Heart right ventricle (tissue), 16 donors: ENCODE measurements at regions not wholly inside any gene's neighbourhood (a gene's known extent, or its start where the extent isn't known, plus 50 kb on each side); places are given as distances from the start of the nearest gene placed in this dataset.

Experiments
- ATAC-seq, 8 donors: fragments of 200-7000 bp; cut with Tn5 transposase; one replicate each; pipeline ENCODE4 v1.9.1; 2020; ENCODE audit warnings: mild to moderate bottlenecking in 8 of 8, moderate library complexity in 8 of 8, moderate number of reproducible peaks in 1 of 8
- DNase-seq, 2 donors: peaks; one replicate each; pipeline ENCODE4 v3.0.0-alpha.2; 2020
- H3K27ac ChIP-seq, 10 donors: fragments of 200-600 bp; sonication (generic) in 2 of 10; one replicate each; pipeline versions ENCODE4 v1.5.0 to v1.8.0; 2020 to 2022; ENCODE audit warnings: mild to moderate bottlenecking in 3 of 10
- H3K27me3 ChIP-seq, 7 donors: fragments of 200-600 bp; one replicate each; pipeline ENCODE4 v1.8.0; 2021 to 2022; ENCODE audit warnings: mild to moderate bottlenecking in 2 of 7
- H3K36me3 ChIP-seq, 9 donors: fragments of 200-600 bp; sonication (generic) in 1 of 9; one replicate each; pipeline versions ENCODE4 v1.5.0 to v1.8.0; 2020 to 2022; ENCODE audit warnings: mild to moderate bottlenecking in 2 of 9
- H3K4me1 ChIP-seq, 9 donors: fragments of 200-600 bp; sonication (generic) in 1 of 9; one replicate each; pipeline versions ENCODE4 v1.5.0 to v1.8.0; 2020 to 2022; ENCODE audit warnings: mild to moderate bottlenecking in 4 of 9
- H3K4me3 ChIP-seq, 10 donors: fragments of 200-600 bp; sonication (generic) in 2 of 10; one replicate each; pipeline versions ENCODE4 v1.5.0 to v1.8.0; 2020 to 2022; ENCODE audit warnings: mild to moderate bottlenecking in 7 of 10, moderate library complexity in 2 of 10
- H3K9me3 ChIP-seq, 11 donors: fragments of 200-600 bp in 10 of 11; sonication (generic) in 2 of 11; one replicate each; pipeline versions ENCODE4 v1.5.0 to v1.8.0; 2013 to 2022; ENCODE audit warnings: mild to moderate bottlenecking in 2 of 11, control low read depth in 1 of 11, moderate library complexity in 1 of 11
- WGBS, 2 donors: extraction: QIAGEN DNeasy Blood & Tissue Kit; methylation state at CpG; one replicate each; pipeline ENCODE4 v1.1.7; 2013; ENCODE audit warnings: inconsistent platforms in 1 of 2; 5-methylcytosine and 5-hydroxymethylcytosine counted together
- intact Hi-C, 10 donors: fragments of 100-400 bp; cut with DNase I; formaldehyde crosslinking; loops; one replicate each; pipeline versions ENCODE4 v1.11.1 to v1.14.2; 2022
- TF ChIP-seq, protein P1 (sequence below), 9 donors: fragments of 200-600 bp; sonication (generic) in 2 of 9; IDR thresholded peaks; one replicate each; pipeline versions ENCODE4 v1.5.0 to v1.8.0; 2021 to 2022; ENCODE audit warnings: antibody characterized with exemption in 9 of 9, mild to moderate bottlenecking in 5 of 9, moderate library complexity in 1 of 9
- donor health status: Arrhythmogenic right ventricular cardiomyopathy.
- donor health status: ischemic (EF 13 %, LVEDD 7.1; RV severe dilation, severe dysfunction).
- donor health status: healthy with polysubstance abuse.
- donor health status: DM: no; HTN: yes; CAD: no.
- donor health status: DM: no; HTN: no; CAD: no.
- donor health status: ischemic (EF 25% LVEDD 6.9; RV normal size, moderate dysfunction).
- donor health status: ischemic (EF 25% LVEDD 5.7; RV mildly dilated, moderate dysfunction).
- donor health status: healthy.
- donor health status: DM: yes; HTN: yes; CAD: no.
- donor health status: Ischemic cardiomyopathy.
- donor health status: ischemic (EF 35%, LVEDD 5.7; RV mildly dilated, moderate dysfunction).
- donor health status: nonischemic (EF 11% LVEDD 7.7; RV severe dilation, severe dysfunction).
- donor health status: DM: yes; HTN: yes; CAD: no.
- donor health status: PGD.
- donor health status: ischemic (EF 29% LVEDD 5.4; RV normal size, mild dysfunction).
- donor health status: nonischemic (EF 23%, LVEDD 6.1; RV moderate dilation, normal function).

DNA sequence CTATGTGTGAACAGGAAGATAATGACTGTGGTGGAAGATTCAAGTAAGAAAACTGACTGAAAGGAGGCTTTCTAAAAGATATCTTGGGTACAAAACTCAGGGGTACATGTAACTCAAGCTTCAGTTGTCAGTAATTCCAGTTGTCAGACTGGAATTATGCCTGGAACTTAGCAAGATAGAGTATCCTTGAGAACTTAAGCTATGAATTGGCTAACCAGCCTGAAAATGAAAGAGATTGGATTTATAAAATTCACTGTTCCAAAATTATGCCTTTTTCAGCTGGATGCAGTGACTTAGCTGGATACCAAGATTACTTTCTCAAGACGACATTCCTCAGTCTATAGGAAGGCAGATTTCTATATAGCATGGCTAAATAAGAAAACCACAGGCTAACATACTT lies 221.9 kb upstream of the ZBTB20 start:
- intact Hi-C loops: no loop called here
- no peaks in the 10 kb centered on the region for H3K4me1 ChIP-seq
- H3K27me3 ChIP-seq: no peaks in the 10 kb centered on the region
- H3K4me3 ChIP-seq: no peak overlapping the region
- 65 to 81% methylated on average over 1 of the region's 1 CpG for WGBS, 2 donors
- TF ChIP-seq, protein P1, sequence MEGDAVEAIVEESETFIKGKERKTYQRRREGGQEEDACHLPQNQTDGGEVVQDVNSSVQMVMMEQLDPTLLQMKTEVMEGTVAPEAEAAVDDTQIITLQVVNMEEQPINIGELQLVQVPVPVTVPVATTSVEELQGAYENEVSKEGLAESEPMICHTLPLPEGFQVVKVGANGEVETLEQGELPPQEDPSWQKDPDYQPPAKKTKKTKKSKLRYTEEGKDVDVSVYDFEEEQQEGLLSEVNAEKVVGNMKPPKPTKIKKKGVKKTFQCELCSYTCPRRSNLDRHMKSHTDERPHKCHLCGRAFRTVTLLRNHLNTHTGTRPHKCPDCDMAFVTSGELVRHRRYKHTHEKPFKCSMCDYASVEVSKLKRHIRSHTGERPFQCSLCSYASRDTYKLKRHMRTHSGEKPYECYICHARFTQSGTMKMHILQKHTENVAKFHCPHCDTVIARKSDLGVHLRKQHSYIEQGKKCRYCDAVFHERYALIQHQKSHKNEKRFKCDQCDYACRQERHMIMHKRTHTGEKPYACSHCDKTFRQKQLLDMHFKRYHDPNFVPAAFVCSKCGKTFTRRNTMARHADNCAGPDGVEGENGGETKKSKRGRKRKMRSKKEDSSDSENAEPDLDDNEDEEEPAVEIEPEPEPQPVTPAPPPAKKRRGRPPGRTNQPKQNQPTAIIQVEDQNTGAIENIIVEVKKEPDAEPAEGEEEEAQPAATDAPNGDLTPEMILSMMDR (IDR thresholded peaks at IDR 0.05): no peak
- no peak overlapping the region for H3K27ac ChIP-seq
- no peak for ATAC-seq
- H3K36me3 ChIP-seq: no peaks in the 10 kb centered on the region
- H3K9me3 ChIP-seq: peaks cover 0 to 4% (median 0%) of the 10 kb centered on the region in 11 donors
- no peak for DNase-seq

DNA sequence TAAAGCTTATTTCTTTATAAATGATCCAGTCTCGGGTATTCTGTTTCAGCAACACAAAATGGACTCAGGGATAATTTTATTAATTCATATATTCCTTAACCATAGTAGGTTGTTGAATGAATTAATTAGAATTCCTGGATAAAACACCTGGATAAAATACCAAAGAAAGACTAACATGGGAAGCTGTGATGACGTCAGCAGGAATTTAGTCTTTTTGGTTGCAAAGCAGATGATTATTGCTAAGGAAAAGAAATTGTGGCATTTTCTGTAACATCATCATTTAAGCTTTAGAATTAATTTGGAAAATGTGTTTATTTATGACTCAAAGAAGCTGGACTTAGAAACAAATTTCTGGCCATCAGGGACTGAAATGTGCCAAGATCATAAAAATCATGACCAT lies 228.3 kb upstream of the ZBTB20 start:
- no peak for DNase-seq
- Histone ChIP-seq H3K4me1 (no peaks in the 10 kb centered on the region), H3K9me3 (peaks cover 0 to 4% (median 0%) of the 10 kb centered on the region in 11 donors), H3K36me3 (no peaks in the 10 kb centered on the region), H3K27me3 (no peaks in the 10 kb centered on the region), H3K27ac (no peak overlapping the region), H3K4me3 (no peak overlapping the region)
- TF ChIP-seq, protein P1 (IDR thresholded peaks at IDR 0.05): no peak
- no peak for ATAC-seq
- 92 to 97% methylated on average over 2 of the region's 2 CpGs for WGBS, 2 donors
- intact Hi-C loops: no loop called here

DNA sequence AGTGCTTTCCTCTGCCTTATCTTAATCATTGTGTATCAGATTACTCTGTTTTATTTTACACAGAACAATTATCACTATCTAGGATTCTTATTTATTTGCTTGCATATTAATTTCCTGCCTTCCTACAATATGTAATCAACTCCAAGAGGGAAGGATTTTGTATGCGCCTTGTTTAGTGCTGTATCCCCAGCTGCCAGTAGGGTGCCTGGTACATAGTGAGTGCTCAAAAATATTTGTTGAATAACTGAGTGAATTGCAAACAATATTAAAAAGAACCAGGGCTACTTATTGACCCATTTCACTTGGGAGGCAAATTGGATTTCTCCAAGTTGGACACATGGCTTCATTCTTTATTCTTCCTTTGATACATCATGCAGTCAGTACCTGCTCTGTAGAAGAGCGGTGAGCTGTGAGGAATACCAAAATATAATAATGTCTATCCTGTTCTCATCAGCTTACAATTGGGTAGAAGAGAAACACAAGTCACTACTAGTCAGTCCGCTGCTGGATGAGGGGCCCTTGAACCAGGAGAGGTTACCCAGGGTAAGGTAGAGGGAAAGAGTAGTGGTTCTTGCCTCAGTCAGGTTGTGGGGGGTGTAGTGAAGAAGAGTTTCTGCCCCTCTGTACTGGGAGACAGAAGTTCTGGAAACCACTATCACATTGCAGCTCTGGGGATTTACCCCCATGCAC lies 233.9 kb upstream of the ZBTB20 start:
- Histone ChIP-seq H3K27me3 (no peaks in the 10 kb centered on the region), H3K4me3 (no peak overlapping the region), H3K27ac (peak overlapping the region in 2 of 10 donors; percentile 5 to 32), H3K9me3 (peaks cover 0 to 9% (median 0%) of the 10 kb centered on the region in 11 donors), H3K4me1 (peaks cover 0 to 13% (median 4%) of the 10 kb centered on the region in 9 donors), H3K36me3 (no peaks in the 10 kb centered on the region)
- ATAC-seq: peak; percentile 29 to 79 (median 61)
- DNase-seq: no peak
- intact Hi-C loops: loop anchor here in 1 of 10 donors (10.0 kb wide), 1 partner anchor 114 kb away; no protein-coding TSS in a partner anchor
- 81 to 86% methylated on average over 3 of the region's 3 CpGs for whole genome bisulfite sequencing, 2 donors
- TF ChIP-seq, protein P1 (IDR thresholded peaks at IDR 0.05): no peak

DNA sequence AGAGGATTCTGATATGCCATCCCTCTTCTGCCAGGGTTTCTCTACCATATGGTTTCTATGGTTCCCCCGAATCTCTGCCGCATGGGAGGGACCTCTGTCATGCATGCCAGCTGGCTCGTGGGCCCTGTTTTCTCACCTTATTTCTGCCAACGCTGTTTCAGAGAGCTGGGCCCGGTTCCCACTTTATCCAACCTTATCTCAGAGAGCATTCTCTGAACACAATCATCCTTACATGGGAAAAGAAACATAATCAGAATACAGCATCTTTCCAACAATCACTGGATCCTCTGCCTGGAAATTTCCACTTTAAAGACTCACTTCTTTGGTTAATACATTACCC lies 234.5 kb upstream of the ZBTB20 start:
- DNase-seq (peak; percentile 58 to 61), ATAC-seq (peak; percentile 82 to 97 (median 89))
- intact Hi-C loops: loop anchor here in 1 of 10 donors (10.0 kb wide), 1 partner anchor 113 kb away; no protein-coding TSS in a partner anchor
- Histone ChIP-seq H3K4me1 (peaks cover 0 to 13% (median 4%) of the 10 kb centered on the region in 9 donors), H3K9me3 (peaks cover 0 to 9% (median 0%) of the 10 kb centered on the region in 11 donors), H3K27ac (peak overlapping the region in 5 of 10 donors; percentile 4 to 42 (median 23)), H3K4me3 (no peak overlapping the region), H3K36me3 (no peaks in the 10 kb centered on the region), H3K27me3 (no peaks in the 10 kb centered on the region)
- TF ChIP-seq, protein P1 (IDR thresholded peaks at IDR 0.05): no peak
- WGBS, 2 donors: 5 to 19% methylated on average over 5 of the region's 5 CpGs
